GM12878 (cell line): ENCODE measurements at regions not wholly inside any gene's neighbourhood (a gene's known extent, or its start where the extent isn't known, plus 50 kb on each side); places are given as distances from the start of the nearest gene placed in this dataset.

ENCODE experiments used
- ATAC-seq: fragments of 200-7000 bp; cut with Tn5 transposase; 3 replicates; pipeline ENCODE4 v1.9.1; 2020; ENCODE audit warnings: mild to moderate bottlenecking, moderate library complexity
- BruUV-seq: library from RNA; stranded (reverse); fragments of 400-500 nt; replicated peaks from 2 replicates; lab custom pipeline; 2021; lab: Mats Ljungman, UMichigan
- CTCF ChIA-PET: fragments of 300-600 bp; sonication (Branson Sonifier 250); formaldehyde crosslinking; extraction: SDS; loops from one replicate; lab custom pipeline; 2021; ENCODE audit warnings: inconsistent platforms; lab: Yijun Ruan, JAX
- POLR2A ChIA-PET: fragments of 350-600 bp; formaldehyde crosslinking; extraction: SDS; loops from one replicate; lab custom pipeline; 2021; ENCODE audit warnings: inconsistent platforms; lab: Charles Lee
- RAD21 ChIA-PET: fragments of 300-600 bp; sonication (Branson Sonifier 250); formaldehyde crosslinking; loops from one replicate; lab custom pipeline; 2023; ENCODE audit warnings: antibody characterized with exemption; ENCODE audit not compliant: unreplicated experiment; lab: Charles Lee
- SMC1A ChIA-PET: fragments of 300-600 bp; sonication (Branson Sonifier 250); formaldehyde crosslinking; loops from one replicate; lab custom pipeline; 2023; ENCODE audit not compliant: unreplicated experiment, uncharacterized antibody; lab: Charles Lee
- DNase-seq: peaks from one replicate; pipeline ENCODE4 v3.0.0-alpha.2; 2011; ENCODE audit warnings: low read depth, low spot score
- FAIRE-seq: peaks from 3 replicates; lab custom pipeline; 2011; peaks lifted over from hg19 to GRCh38; lab: Jason Lieb, UNC
- H2AFZ ChIP-seq: 2 replicates; pipeline ENCODE4 v1.6.0; 2011; ENCODE audit warnings: low read depth, low read length, control low read depth; ENCODE audit not compliant: control insufficient read depth
- H3K27ac ChIP-seq: 2 replicates; pipeline ENCODE4 v1.5.1; 2011; ENCODE audit warnings: control low read depth; ENCODE audit not compliant: control insufficient read depth, insufficient read depth
- H3K27me3 ChIP-seq, 2 experiments: replicated peaks in 1 of 2; 2 replicates each; pipeline versions ENCODE4 v1.6.0 to v1.6.1; 2011; ENCODE audit warnings: low read length in 1 of 2; ENCODE audit not compliant: control insufficient read depth in 2 of 2, insufficient read depth in 2 of 2
- H3K36me3 ChIP-seq, 2 experiments: 2 replicates each; pipeline ENCODE4 v1.5.1; 2011; ENCODE audit warnings: low read length in 1 of 2; ENCODE audit not compliant: control insufficient read depth in 2 of 2, insufficient read depth in 2 of 2
- H3K4me1 ChIP-seq: 2 replicates; pipeline ENCODE4 v1.6.1; 2011; ENCODE audit warnings: mild to moderate bottlenecking, low read length, moderate library complexity, mixed read lengths; ENCODE audit not compliant: control insufficient read depth, insufficient read depth
- H3K4me2 ChIP-seq: 2 replicates; pipeline ENCODE4 v1.6.0; 2011; ENCODE audit warnings: control low read depth; ENCODE audit not compliant: control insufficient read depth, insufficient read depth
- H3K4me3 ChIP-seq: fragments of 200-600 bp; sonication (generic); 2 replicates; pipeline ENCODE4 v1.5.1; 2016
- H3K79me2 ChIP-seq: 2 replicates; pipeline ENCODE4 v1.6.0; 2011; ENCODE audit warnings: low read length; ENCODE audit not compliant: control insufficient read depth, insufficient read depth
- H3K9ac ChIP-seq: 2 replicates; pipeline ENCODE4 v1.8.0; 2011; ENCODE audit warnings: low read length, control low read depth, mixed read lengths; ENCODE audit not compliant: control insufficient read depth, insufficient read depth
- H3K9me3 ChIP-seq: replicated peaks from 3 replicates; pipeline ENCODE4 v1.5.1; 2011; ENCODE audit warnings: mild to moderate bottlenecking, low read length; ENCODE audit not compliant: control insufficient read depth, insufficient read depth
- H4K20me1 ChIP-seq: 2 replicates; pipeline ENCODE4 v1.6.0; 2011; ENCODE audit not compliant: control insufficient read depth, insufficient read depth
- CTCF ChIP-seq, 3 experiments: IDR thresholded peaks in 2 of 3; conservative IDR thresholded peaks in 1 of 3; 2 replicates each; pipeline ENCODE4 v1.5.1; 2011; ENCODE audit warnings: low read depth in 3 of 3, low read length in 3 of 3, mild to moderate bottlenecking in 3 of 3, control low read depth in 2 of 3, moderate library complexity in 2 of 3, inconsistent platforms in 1 of 3, mixed read lengths in 1 of 3; ENCODE audit not compliant: control insufficient read depth in 2 of 3, insufficient read depth in 1 of 3; ENCODE audit errors: extremely low read depth in 1 of 3
- ETV6 ChIP-seq, 2 experiments: fragments of 450-650 bp in 1 of 2; IDR thresholded peaks in 1 of 2; conservative IDR thresholded peaks in 1 of 2; 2 replicates each; pipeline ENCODE4 v1.6.1; 2014; ENCODE audit warnings: antibody characterized with exemption in 1 of 2, borderline replicate concordance in 1 of 2, low read depth in 1 of 2, mild to moderate bottlenecking in 1 of 2, moderate library complexity in 1 of 2
- FOXM1 ChIP-seq: IDR thresholded peaks from 2 replicates; pipeline ENCODE4 v1.6.1; 2012; ENCODE audit warnings: low read depth, mild to moderate bottlenecking, inconsistent platforms, low read length, moderate library complexity
- MXI1 ChIP-seq: fragments of 150-350 bp; IDR thresholded peaks from 2 replicates; pipeline ENCODE4 v1.6.1; 2011; ENCODE audit warnings: low read depth, mild to moderate bottlenecking, inconsistent platforms, low read length, improper control_type of control experiment
- NFYB ChIP-seq: IDR thresholded peaks from 2 replicates; pipeline ENCODE4 v1.6.1; 2011; ENCODE audit warnings: low read depth, mild to moderate bottlenecking, low read length, improper control_type of control experiment, moderate library complexity; ENCODE audit not compliant: insufficient read depth
- POLR2AphosphoS2 ChIP-seq: IDR thresholded peaks from 2 replicates; pipeline ENCODE4 v1.6.1; 2011; ENCODE audit warnings: low read depth, mild to moderate bottlenecking, low read length, improper control_type of control experiment, moderate library complexity
- RUNX3 ChIP-seq: IDR thresholded peaks from 2 replicates; pipeline ENCODE4 v1.6.1; 2012; ENCODE audit warnings: low read length, inconsistent platforms
- TCF7 ChIP-seq: IDR thresholded peaks from 2 replicates; pipeline ENCODE4 v1.6.1; 2014; ENCODE audit warnings: antibody characterized with exemption, borderline replicate concordance
- ZNF687 ChIP-seq: fragments of 450-650 bp; IDR thresholded peaks from 2 replicates; pipeline ENCODE4 v1.6.1; 2017; ENCODE audit warnings: mild to moderate bottlenecking, moderate library complexity
- WGBS: methylation state at CpG from one replicate; pipeline ENCODE4 v1.1.6; 2016; ENCODE audit warnings: low lambda C conversion rate; ENCODE audit not compliant: insufficient replicate concordance, insufficient coverage; ENCODE audit errors: missing lambda C conversion rate; 5-methylcytosine and 5-hydroxymethylcytosine counted together
- in situ Hi-C: fragments of 300-500 bp; cut with MboI; formaldehyde crosslinking; loops from 9 replicates; pipeline ENCODE4 v1.14.3; 2018; ENCODE audit warnings: mixed read lengths
- intact Hi-C: fragments of 100-400 bp; cut with micrococcal nuclease; formaldehyde crosslinking; loops from one replicate; pipeline ENCODE4 v1.14.2; 2022; ENCODE audit not compliant: unreplicated experiment

GRCh38 chr2:204201507-204201906 is 264.9 kb downstream of the ICOS start (continued):
- TF ChIP-seq ETV6 (conservative IDR thresholded peaks at IDR 0.05 in 1 of 2, IDR thresholded peaks at IDR 0.05 in 1 of 2; ENCODE audit: borderline replicate concordance in 1 of 2, low read depth in 1 of 2) (no peak), CTCF (IDR thresholded peaks at IDR 0.05 in 2 of 3, conservative IDR thresholded peaks at IDR 0.05 in 1 of 3; ENCODE audit: control insufficient read depth in 2 of 3, extremely low read depth in 1 of 3, insufficient read depth in 1 of 3, low read depth in 3 of 3, low read length in 3 of 3) (no peak), TCF7 (no peak), POLR2AphosphoS2 (no peak)

DNA sequence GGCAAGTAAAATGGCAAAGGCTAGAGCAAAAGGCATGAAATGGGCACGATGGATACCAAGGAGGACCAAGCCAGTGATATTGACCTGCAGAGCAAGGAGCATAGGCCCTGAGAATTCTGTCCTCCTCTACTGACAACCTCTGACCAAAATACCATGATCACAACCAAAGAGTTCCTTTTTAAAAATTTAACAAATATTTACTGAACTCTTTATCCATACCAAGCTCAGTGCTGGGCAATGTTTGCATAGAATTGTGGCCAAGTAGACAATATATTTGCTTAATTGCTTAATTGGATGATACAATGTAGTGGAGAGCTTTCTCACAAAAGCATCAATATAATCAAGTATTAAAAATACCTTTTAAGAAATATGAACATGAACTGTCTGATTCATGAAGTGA is 265.7 kb downstream of the ICOS start:
- no peak for ATAC-seq
- H3K9me3 ChIP-seq: no peaks in the 10 kb centered on the region
- SMC1A ChIA-PET: no interaction called here
- CTCF ChIA-PET: no interaction called here
- POLR2A ChIA-PET: no interaction called here
- H3K4me2 ChIP-seq: no peak overlapping the region
- H3K4me3 ChIP-seq: no peak overlapping the region
- no peaks in the 10 kb centered on the region for H3K36me3 ChIP-seq
- no peaks in the 10 kb centered on the region for H3K4me1 ChIP-seq
- RAD21 ChIA-PET: no interaction called here
- H3K79me2 ChIP-seq: no peaks in the 10 kb centered on the region
- DNase-seq: no peak
- no peak for FAIRE-seq
- no peaks in the 10 kb centered on the region for H3K27me3 ChIP-seq
- in situ Hi-C loops (no loop called here), intact Hi-C loops (no loop called here)
- no peak overlapping the region for H3K27ac ChIP-seq
- TF ChIP-seq MXI1 (no peak), ZNF687 (no peak), FOXM1 (no peak), RUNX3 (no peak), NFYB (no peak)
- no peak overlapping the region for H2AFZ ChIP-seq
- 0% methylated on average over 1 of the region's 1 CpG for WGBS
- no peak overlapping the region for H3K9ac ChIP-seq
- H4K20me1 ChIP-seq: no peaks in the 10 kb centered on the region
- BruUV-seq: no TSS peak
